ENCODE measurements at regions not wholly inside any gene's neighbourhood (a gene's known extent, or its start where the extent isn't known, plus 50 kb on each side); places are given as distances from the start of the nearest gene placed in this dataset.

DNA sequence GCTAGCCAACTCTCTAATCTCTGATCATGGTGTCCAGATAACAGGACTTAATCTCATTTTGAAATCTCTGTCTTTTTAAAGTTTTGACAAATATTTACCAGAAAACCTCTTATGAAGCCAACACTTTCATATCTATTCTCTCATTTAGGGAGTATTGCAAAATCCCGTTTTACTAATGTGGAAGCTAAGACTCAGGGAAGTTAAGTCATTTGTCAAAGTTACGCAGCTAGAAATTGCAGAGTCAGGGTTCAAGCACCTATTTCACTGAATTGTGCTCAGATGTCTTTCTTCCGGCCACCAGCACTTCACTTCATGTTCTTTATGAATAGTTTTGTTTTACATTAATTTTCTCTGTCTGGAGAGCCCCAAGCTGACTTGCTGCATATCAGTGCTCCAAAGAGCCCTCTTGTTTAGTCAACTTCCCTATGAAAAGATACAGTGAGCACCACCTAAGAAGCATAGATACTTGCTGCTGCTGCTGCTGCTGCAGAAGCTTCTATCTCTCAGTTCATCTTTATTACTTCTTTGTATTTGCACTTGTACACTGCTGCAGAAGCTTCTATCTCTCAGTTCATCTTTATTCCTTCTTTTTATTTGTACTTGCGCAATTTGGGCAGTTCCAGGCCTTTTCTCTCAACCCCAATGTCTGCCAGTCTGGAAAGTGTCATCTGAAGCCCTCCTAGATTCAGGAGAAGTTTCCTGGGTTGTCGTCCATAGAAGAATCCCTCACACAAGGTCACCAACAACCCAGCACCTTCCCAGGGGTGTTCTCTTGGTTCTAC, 329.7 kb downstream of the MAFB start:
- no peak for DNase-seq

GRCh38 chr20:40354880-40355279, 334.2 kb downstream of the MAFB start:
- DNase-seq = no peak

GRCh38 chr20:40343390-40343789, 345.6 kb downstream of the MAFB start:
- no peak for DNase-seq

DNA sequence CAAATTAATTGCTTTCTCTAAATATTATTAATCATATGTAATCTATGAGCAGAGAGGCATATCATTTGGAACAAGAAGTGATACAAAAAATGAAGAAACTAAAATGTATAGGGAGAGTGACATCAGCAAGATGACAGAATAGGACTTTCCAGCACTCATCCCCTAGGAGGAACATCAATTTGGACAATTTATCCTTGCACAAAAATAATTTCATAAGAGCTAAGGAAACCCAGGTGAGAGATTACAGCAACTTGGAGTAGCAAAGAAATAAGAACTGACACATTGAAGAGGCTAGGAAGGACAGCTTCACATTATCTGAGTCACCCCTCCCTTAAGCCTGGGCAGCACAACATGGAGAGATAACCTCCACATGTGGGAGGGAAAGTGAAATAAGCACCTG, 347.5 kb downstream of the MAFB start:
- no peak for DNase-seq

DNA sequence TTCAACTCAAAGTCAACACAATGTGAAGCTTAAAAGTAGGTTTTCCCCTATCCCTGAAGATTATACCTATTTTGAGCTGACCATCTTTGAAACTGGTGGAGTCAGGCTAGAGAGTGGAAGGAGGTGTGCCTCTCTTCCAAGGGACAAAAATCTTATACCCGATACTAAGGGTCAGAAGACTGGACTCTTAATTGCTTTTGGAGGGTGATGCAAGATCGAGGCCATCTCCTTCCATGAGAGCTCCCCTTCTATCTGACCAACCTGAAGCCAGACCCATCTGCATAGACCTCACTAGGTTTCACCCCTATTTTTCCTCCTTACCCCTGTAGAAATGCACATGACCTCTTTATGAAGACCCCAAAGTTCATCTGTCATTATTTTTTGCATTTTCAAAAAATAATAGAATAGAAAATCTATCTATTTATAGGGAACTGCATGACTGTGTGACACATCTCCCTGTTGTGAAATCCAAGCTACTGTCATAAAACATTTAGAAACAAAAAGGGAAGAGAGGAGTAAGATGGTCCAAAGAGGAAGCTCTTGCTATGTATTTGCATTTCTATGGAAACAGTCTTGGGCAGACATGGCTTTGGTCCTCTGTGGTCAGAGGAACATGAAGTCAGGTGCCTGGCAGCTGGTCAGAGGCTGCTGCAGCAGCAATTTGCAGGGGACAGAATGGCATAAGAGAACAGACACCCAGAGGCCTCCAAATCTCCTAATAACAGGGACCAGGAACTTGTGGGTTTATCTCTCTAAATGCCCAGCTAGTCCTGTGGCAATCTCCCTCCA, 349.2 kb downstream of the MAFB start:
- DNase-seq = no peak

DNA sequence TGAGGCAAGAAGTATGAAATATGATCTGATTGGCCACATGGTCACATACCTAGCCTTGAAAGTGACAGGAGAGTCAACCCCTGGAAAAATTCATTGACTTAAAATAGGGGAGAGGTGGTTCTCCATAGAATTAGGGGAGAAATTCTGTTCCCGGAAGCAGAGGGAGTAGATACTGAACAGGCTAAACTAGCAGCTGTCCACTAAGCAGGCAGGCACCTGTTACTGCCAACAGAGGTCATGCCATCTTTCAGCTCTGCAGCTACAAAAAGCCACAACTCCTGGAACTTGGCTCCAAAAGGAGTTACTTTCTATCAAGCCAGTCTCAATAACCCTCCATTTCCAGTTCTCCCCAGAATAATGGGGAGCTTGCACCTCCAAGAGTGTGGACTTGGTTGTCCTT, 352.5 kb downstream of the MAFB start:
- DNase-seq = no peak

GRCh38 chr20:40335901-40336351, 353.1 kb downstream of the MAFB start:
- no peak for DNase-seq

DNA sequence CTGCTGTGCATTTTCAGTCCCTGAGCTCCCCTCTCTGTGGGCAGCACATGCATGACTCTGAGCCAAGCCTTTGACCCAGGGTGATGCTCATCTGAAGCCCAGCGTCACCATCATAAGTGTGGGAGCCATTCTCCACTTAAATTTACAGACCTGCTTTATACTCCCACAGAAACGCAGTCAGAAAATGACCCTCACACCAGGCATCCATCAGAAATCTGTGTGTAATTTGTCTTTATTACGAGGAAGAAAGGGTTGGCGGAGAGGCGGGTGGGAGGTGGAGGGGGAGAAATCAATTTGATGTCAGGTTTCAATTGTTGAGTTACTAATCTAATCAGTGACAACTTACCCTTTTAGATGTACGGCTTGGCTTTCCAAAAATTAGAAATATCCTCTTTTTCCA, 353.6 kb downstream of the MAFB start:
- no peak for DNase-seq

GRCh38 chr20:40333591-40333990, 355.4 kb downstream of the MAFB start:
- no peak for DNase-seq

GRCh38 chr20:40331807-40332560, 357.1 kb downstream of the MAFB start:
- no peak for DNase-seq

- DNase-seq = no peak
These were observed 357.8 kb downstream of the MAFB start for GRCh38 chr20:40331249-40331648.

DNA sequence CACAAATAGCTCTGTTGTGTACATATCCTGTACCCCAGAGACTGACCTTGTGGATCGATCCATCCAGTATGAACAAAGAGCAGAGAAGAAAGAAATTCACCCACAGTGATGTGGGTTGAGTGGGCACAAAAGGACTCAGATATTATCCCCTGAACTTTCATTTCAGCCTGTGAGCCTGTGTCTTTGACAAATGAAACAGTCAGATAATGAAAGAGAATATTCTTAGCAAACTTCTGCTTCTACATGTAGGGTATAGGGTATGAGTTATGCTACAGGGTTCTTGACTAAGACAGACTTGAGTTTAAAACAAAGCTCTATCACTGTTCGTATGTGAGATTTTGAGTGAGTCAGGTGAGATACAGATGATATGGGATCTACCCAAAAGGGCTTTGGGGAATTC, 359.7 kb downstream of the MAFB start:
- DNase-seq = no peak

DNA sequence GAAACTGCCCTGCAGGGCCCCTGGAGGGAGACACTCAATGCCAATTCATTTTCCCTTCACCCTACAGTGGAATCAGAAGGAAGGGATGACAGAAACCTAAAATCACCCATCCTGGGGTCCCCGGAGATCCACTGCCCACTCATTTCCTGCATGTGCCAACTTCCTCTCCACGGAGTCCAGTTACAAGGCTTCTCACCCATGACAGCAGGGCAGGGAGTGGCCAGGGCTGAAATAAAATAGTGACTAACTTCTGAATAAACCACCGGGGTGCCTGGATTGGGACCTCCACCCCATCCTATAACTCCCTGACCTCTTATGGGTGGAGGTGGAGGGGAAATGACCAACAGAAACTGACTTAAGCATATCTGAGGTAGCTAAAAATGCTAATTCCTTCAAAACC, 362.3 kb downstream of the MAFB start:
- no peak for DNase-seq

DNA sequence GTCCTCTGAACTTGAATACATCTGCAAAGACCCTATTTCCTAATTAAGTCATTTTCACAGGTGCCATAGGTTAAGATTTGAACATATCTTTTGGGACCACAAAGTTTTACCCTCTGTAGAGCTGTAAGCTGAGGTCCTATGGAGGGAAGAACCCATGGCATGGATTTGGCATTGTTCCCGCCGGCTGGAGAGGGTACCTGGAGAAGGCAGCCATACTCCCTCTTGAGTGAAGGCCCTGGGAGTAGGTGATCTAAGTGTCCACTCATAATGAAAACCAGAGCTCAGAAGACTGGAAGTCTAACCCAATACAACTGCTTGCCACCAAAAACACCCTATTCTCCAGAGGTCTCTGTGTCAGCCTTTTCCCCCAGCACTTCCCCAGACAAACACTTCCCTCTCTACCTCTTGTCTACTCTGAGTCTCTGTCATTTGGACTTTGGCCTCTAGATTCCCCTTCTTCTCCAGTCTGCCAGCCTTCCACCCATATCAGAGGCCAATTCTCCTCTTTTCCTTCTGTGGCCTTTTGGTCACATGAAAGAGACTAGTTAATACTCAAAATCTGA, 363.9 kb downstream of the MAFB start:
- no peak for DNase-seq

DNA sequence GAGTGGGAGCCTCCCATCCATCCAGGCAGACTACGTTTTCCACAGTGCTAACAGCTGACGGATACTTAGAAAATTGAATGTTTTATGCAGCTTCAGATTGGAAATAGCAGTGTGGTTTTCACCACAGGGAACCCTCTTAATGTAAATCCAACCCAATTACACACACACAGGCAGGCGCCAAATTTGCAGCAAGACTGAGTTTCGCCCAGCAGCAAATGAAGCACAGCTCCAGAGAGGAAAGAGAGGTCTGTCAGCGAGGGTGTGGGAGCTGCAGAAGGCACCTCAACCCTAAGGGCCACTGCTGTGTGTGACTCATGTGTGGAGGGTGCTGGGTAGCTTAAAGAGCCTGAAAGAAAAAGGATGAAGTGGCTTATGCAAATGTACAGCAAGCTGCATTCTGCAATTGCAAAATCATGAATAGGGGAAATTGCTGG, 365.7 kb downstream of the MAFB start:
- DNase-seq = no peak

DNA sequence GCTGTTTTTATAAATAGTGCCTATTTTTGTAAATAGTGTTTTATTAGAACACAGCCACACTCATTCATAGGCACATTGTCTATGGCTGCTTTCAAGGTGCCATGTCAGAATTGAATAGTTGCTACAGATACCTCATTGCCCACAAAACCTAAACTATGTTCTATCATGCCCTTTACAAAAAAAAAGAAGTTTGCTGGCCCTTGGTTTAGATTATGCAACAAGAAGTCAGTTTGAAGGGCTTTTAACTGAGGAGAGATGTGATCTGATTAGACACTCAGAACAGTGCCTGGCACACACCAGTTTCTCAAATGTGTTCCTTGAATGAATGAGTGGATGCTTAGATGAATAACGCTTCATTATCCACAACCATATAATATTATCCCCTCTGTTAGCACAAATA, 366.1 kb downstream of the MAFB start:
- no peak for DNase-seq

GRCh38 chr20:40320517-40321011, 368.5 kb downstream of the MAFB start:
- no peak for DNase-seq

DNA sequence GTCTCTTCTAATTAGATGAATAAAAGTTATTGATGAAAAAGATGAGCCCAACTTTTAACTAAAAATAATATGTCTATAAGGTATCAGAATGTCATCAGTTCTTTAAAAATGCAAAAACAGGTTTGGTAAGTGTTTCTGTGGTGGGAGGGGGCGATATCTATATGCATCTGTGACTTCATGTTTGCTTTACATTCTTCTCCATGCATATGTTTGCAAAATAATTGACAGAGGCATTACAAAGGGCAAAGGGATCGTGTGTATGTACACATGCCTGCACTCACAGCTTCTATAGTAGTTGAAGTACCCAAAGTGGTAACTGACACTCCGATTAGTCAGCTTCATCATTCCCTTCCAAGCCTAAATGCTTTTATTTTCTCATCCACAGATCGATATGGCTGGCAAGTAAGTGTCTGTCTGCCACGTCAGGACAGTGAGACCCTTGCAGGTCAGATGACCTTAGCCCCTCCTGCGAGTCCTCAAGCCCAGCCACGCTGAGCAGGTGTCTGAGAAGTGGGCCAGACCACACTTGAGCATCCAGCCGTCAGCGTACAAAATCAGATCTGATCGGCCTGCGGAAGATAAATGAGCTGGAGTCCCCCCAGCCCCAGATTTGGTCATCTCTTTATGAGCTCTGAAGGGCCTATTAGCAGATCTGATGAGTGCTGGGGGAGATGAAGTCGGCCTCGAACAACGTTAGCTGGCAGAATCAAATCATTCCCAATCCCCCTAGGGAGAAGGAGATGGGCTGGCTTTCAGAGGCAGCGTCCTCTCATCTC, 369.1 kb downstream of the MAFB start:
- no peak for DNase-seq

DNA sequence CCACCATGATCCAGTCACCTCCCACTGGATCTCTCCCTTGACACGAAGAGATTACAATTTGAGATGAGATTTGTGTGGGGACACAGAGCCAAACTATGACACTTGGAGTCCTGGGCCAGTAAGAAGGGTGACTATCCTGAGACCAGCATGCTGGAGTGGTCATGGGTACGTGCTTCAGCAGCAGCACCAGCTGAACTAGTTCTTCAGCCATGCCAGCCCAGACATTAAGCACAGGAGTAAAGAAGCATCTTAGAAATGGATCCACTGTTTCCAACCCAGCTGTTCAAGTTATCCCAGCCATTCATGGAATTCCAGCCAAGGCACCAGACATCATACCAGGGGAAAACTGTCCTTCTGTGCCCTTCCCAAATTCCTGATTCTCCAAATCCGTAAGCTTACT, 370.0 kb downstream of the MAFB start:
- no peak for DNase-seq

GRCh38 chr20:40317156-40317790, 371.8 kb downstream of the MAFB start:
- no peak for DNase-seq

GRCh38 chr20:40314278-40314677, 374.8 kb downstream of the MAFB start:
- DNase-seq = no peak

- DNase-seq = no peak
These were observed 375.3 kb downstream of the MAFB start for GRCh38 chr20:40313730-40314129.

Measured in right forelimb (tissue), 1 donor.